Stimulated activated naive CD8-positive, alpha-beta T cell treated with anti-CD3 and anti-CD28 coated beads, Interleukin-15, Interleukin-2, amounts not matched to agents 100 ng/mL and 50 ng/mL, for 24 hours (primary cell): ENCODE measurements at regions not wholly inside any gene's neighbourhood (a gene's known extent, or its start where the extent isn't known, plus 50 kb on each side); places are given as distances from the start of the nearest gene placed in this dataset.

Source experiments
- H3K27ac Mint-ChIP-seq: one replicate; pipeline ENCODE4 v1.8.0; 2021; ENCODE audit warnings: mild to moderate bottlenecking, mixed read lengths
- H3K27me3 Mint-ChIP-seq: one replicate; pipeline ENCODE4 v1.8.0; 2021; ENCODE audit warnings: mixed read lengths
- H3K36me3 Mint-ChIP-seq: one replicate; pipeline ENCODE4 v1.8.0; 2021; ENCODE audit warnings: low read depth, mixed read lengths
- H3K4me1 Mint-ChIP-seq: one replicate; pipeline ENCODE4 v1.8.0; 2021; ENCODE audit warnings: low read depth, mixed read lengths
- H3K4me3 Mint-ChIP-seq: one replicate; pipeline ENCODE4 v1.8.0; 2021; ENCODE audit warnings: mild to moderate bottlenecking, mixed read lengths
- H3K9me3 Mint-ChIP-seq: one replicate; pipeline ENCODE4 v1.8.0; 2021; ENCODE audit warnings: mixed read lengths

- Mint-ChIP-seq H3K27me3 (peaks cover 15% of the 10 kb centered on the region), H3K9me3 (no peaks in the 10 kb centered on the region), H3K36me3 (no peaks in the 10 kb centered on the region), H3K4me1 (no peaks in the 10 kb centered on the region), H3K27ac (no peak overlapping the region), H3K4me3 (no peak overlapping the region)
These were observed 106.1 kb upstream of the HABP2 start for GRCh38 chr10:113446739-113447138.

- H3K4me1 Mint-ChIP-seq = no peaks in the 10 kb centered on the region
- no peak overlapping the region for H3K27ac Mint-ChIP-seq
- H3K27me3 Mint-ChIP-seq = peaks cover 15% of the 10 kb centered on the region
- H3K36me3 Mint-ChIP-seq = no peaks in the 10 kb centered on the region
- H3K9me3 Mint-ChIP-seq = no peaks in the 10 kb centered on the region
- no peak overlapping the region for H3K4me3 Mint-ChIP-seq
These were observed 105.6 kb upstream of the HABP2 start for GRCh38 chr10:113447278-113447677.

- H3K27me3 Mint-ChIP-seq = peaks cover 12% of the 10 kb centered on the region
- H3K4me3 Mint-ChIP-seq = no peak overlapping the region
- H3K9me3 Mint-ChIP-seq = no peaks in the 10 kb centered on the region
- H3K4me1 Mint-ChIP-seq = no peaks in the 10 kb centered on the region
- no peaks in the 10 kb centered on the region for H3K36me3 Mint-ChIP-seq
- H3K27ac Mint-ChIP-seq = no peak overlapping the region
These were observed 103.7 kb upstream of the HABP2 start for GRCh38 chr10:113449006-113449695.

- no peak overlapping the region for H3K4me3 Mint-ChIP-seq
- peaks cover 12% of the 10 kb centered on the region for H3K27me3 Mint-ChIP-seq
- H3K4me1 Mint-ChIP-seq = no peaks in the 10 kb centered on the region
- H3K27ac Mint-ChIP-seq = no peak overlapping the region
- no peaks in the 10 kb centered on the region for H3K9me3 Mint-ChIP-seq
- no peaks in the 10 kb centered on the region for H3K36me3 Mint-ChIP-seq
These were observed 102.6 kb upstream of the HABP2 start for GRCh38 chr10:113450046-113450804.

- no peak overlapping the region for H3K4me3 Mint-ChIP-seq
- peaks cover 12% of the 10 kb centered on the region for H3K27me3 Mint-ChIP-seq
These were observed 101.9 kb upstream of the HABP2 start for GRCh38 chr10:113450906-113451305.

GRCh38 chr10:113452146-113452845 lies 100.6 kb upstream of the HABP2 start:
- H3K36me3 Mint-ChIP-seq = no peaks in the 10 kb centered on the region
- no peak overlapping the region for H3K27ac Mint-ChIP-seq
- H3K27me3 Mint-ChIP-seq = peaks cover 9% of the 10 kb centered on the region
- no peak overlapping the region for H3K4me3 Mint-ChIP-seq
- no peaks in the 10 kb centered on the region for H3K4me1 Mint-ChIP-seq
- H3K9me3 Mint-ChIP-seq = no peaks in the 10 kb centered on the region

More at GRCh38 chr10:113450906-113451305, 101.9 kb upstream of the HABP2 start:
- Mint-ChIP-seq H3K36me3 (no peaks in the 10 kb centered on the region), H3K4me1 (no peaks in the 10 kb centered on the region), H3K9me3 (no peaks in the 10 kb centered on the region), H3K27ac (no peak overlapping the region)

GRCh38 chr10:113453351-113453750 lies 99.5 kb upstream of the HABP2 start:
- Mint-ChIP-seq H3K9me3 (no peaks in the 10 kb centered on the region), H3K27ac (no peak overlapping the region), H3K36me3 (no peaks in the 10 kb centered on the region), H3K4me1 (no peaks in the 10 kb centered on the region), H3K4me3 (no peak overlapping the region), H3K27me3 (peaks cover 7% of the 10 kb centered on the region)

- H3K4me3 Mint-ChIP-seq = no peak overlapping the region
- H3K27me3 Mint-ChIP-seq = peaks cover 4% of the 10 kb centered on the region
- H3K27ac Mint-ChIP-seq = no peak overlapping the region
- no peaks in the 10 kb centered on the region for H3K36me3 Mint-ChIP-seq
- no peaks in the 10 kb centered on the region for H3K9me3 Mint-ChIP-seq
- no peaks in the 10 kb centered on the region for H3K4me1 Mint-ChIP-seq
These were observed 98.4 kb upstream of the HABP2 start for GRCh38 chr10:113454341-113455061.

- Mint-ChIP-seq H3K36me3 (no peaks in the 10 kb centered on the region), H3K4me3 (no peak overlapping the region), H3K4me1 (no peaks in the 10 kb centered on the region), H3K9me3 (no peaks in the 10 kb centered on the region), H3K27me3 (peaks cover 1% of the 10 kb centered on the region), H3K27ac (no peak overlapping the region)
These were observed 96.9 kb upstream of the HABP2 start for GRCh38 chr10:113455947-113456346.

GRCh38 chr10:113456741-113457140 lies 96.1 kb upstream of the HABP2 start:
- no peaks in the 10 kb centered on the region for H3K36me3 Mint-ChIP-seq
- peaks cover 8% of the 10 kb centered on the region for H3K27me3 Mint-ChIP-seq
- H3K4me1 Mint-ChIP-seq = no peaks in the 10 kb centered on the region
- H3K9me3 Mint-ChIP-seq = no peaks in the 10 kb centered on the region
- H3K4me3 Mint-ChIP-seq = no peak overlapping the region
- no peak overlapping the region for H3K27ac Mint-ChIP-seq

GRCh38 chr10:113457408-113457807 lies 95.4 kb upstream of the HABP2 start:
- Mint-ChIP-seq H3K9me3 (no peaks in the 10 kb centered on the region), H3K27me3 (peaks cover 9% of the 10 kb centered on the region), H3K4me3 (no peak overlapping the region), H3K27ac (no peak overlapping the region), H3K36me3 (no peaks in the 10 kb centered on the region), H3K4me1 (no peaks in the 10 kb centered on the region)

- Mint-ChIP-seq H3K4me1 (no peaks in the 10 kb centered on the region), H3K27me3 (peaks cover 16% of the 10 kb centered on the region), H3K4me3 (no peak overlapping the region), H3K36me3 (no peaks in the 10 kb centered on the region), H3K27ac (no peak overlapping the region), H3K9me3 (no peaks in the 10 kb centered on the region)
These were observed 94.4 kb upstream of the HABP2 start for GRCh38 chr10:113458451-113458850.

- H3K4me3 Mint-ChIP-seq = no peak overlapping the region
- no peaks in the 10 kb centered on the region for H3K4me1 Mint-ChIP-seq
- no peak overlapping the region for H3K27ac Mint-ChIP-seq
- H3K9me3 Mint-ChIP-seq = no peaks in the 10 kb centered on the region
- H3K36me3 Mint-ChIP-seq = no peaks in the 10 kb centered on the region
- H3K27me3 Mint-ChIP-seq = peaks cover 21% of the 10 kb centered on the region
These were observed 93.9 kb upstream of the HABP2 start for GRCh38 chr10:113458944-113459343.

- H3K9me3 Mint-ChIP-seq = no peaks in the 10 kb centered on the region
- H3K27me3 Mint-ChIP-seq = peaks cover 26% of the 10 kb centered on the region
These were observed 93.1 kb upstream of the HABP2 start for GRCh38 chr10:113459626-113460280.

More at GRCh38 chr10:113459626-113460280, 93.1 kb upstream of the HABP2 start:
- no peaks in the 10 kb centered on the region for H3K36me3 Mint-ChIP-seq
- H3K4me3 Mint-ChIP-seq = no peak overlapping the region
- H3K27ac Mint-ChIP-seq = no peak overlapping the region
- no peaks in the 10 kb centered on the region for H3K4me1 Mint-ChIP-seq
